GM13976 (cell line): ENCODE measurements at regions not wholly inside any gene's neighbourhood (a gene's known extent, or its start where the extent isn't known, plus 50 kb on each side); places are given as distances from the start of the nearest gene placed in this dataset.

Experiments
- DNase-seq: peaks from one replicate; pipeline ENCODE4 v3.0.0; 2012; ENCODE audit warnings: low spot score
- in situ Hi-C: fragments of 300-500 bp; cut with MboI; formaldehyde crosslinking; loops from one replicate; pipeline ENCODE4 v1.12.0; 2022; ENCODE audit warnings: low sequenced_read_pairs, mixed read lengths, inconsistent platforms; ENCODE audit not compliant: unreplicated experiment
- TF ChIP-seq, protein P1 (sequence below): IDR thresholded peaks from 2 replicates; pipeline ENCODE4 v1.5.1; 2012; ENCODE audit warnings: borderline replicate concordance, mild to moderate bottlenecking; ENCODE audit not compliant: insufficient read depth; ENCODE audit errors: extremely low read depth, missing control alignments, control extremely low read depth

DNA sequence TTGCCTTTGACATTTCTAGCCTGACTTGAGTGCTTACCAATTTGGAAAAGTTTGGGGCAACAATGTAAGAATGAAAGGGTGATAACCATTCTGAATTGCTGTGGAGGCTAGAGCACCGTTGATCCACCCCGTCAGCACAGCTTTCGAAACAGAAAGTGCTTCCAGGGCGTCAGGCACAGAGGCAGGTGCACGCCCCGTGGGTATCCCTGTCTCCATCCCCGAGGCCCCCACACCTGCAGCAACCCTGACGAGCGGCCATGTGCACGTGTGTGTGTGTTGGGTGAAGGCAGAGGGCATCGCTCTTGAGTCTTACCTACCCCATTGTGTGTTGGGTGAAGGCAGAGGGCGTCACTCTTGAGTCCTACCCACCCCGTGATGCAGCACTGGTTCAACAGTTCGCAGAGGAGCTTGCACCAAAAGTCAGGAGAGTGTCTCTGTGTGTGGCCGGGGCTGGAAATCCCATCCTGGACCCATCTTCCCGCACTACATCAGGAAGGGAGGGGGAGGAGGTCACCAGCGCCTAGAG, 404.5 kb downstream of the BRD1 start:
- DNase-seq: no peak
- in situ Hi-C loops: no loop called here

DNA sequence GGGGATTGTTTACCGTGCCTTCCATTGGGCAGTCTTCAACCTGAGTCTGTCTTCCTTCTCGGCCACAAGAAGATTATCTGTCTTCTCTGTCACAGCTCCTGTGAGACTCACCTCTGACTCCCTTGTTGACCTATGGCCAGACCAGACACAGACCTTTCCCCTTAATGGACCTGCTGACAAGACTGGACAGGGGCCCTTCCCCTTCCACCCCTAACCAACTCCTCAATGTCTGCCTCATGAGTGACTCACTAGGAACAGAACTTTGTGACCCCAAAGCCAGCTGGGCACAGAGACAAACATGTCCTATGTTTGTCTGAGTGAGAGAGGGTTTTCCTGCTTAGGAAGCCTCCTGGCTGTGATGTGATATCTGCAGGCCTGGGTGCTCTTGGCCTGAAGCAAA, 405.0 kb downstream of the BRD1 start:
- TF ChIP-seq, protein P1, sequence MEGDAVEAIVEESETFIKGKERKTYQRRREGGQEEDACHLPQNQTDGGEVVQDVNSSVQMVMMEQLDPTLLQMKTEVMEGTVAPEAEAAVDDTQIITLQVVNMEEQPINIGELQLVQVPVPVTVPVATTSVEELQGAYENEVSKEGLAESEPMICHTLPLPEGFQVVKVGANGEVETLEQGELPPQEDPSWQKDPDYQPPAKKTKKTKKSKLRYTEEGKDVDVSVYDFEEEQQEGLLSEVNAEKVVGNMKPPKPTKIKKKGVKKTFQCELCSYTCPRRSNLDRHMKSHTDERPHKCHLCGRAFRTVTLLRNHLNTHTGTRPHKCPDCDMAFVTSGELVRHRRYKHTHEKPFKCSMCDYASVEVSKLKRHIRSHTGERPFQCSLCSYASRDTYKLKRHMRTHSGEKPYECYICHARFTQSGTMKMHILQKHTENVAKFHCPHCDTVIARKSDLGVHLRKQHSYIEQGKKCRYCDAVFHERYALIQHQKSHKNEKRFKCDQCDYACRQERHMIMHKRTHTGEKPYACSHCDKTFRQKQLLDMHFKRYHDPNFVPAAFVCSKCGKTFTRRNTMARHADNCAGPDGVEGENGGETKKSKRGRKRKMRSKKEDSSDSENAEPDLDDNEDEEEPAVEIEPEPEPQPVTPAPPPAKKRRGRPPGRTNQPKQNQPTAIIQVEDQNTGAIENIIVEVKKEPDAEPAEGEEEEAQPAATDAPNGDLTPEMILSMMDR: no peak
- no peak for DNase-seq
- in situ Hi-C loops: no loop called here

More for the DNA sequence above, 404.5 kb downstream of the BRD1 start:
- TF ChIP-seq, protein P1: no peak

DNA sequence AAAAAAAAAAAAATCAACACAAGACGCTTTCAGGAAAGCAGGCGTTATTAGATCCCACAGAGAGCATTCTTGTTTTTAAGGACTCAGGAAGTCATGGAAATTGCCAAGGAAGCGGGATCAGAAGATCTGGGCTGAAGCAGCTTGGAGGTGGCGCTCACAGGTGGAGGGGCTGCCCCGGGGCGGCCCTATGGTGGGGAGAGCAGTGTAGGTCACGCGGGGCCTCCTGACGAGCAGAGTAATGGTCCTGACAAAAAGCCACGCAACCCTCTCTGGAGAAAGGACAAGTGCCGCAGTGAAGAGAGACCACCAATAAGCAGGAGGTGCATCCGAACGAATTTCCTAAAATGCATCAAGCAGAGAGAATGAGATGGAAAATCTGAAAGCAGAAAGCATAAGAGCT, 407.0 kb downstream of the BRD1 start:
- TF ChIP-seq, protein P1: no peak
- in situ Hi-C loops: no loop called here
- no peak for DNase-seq

DNA sequence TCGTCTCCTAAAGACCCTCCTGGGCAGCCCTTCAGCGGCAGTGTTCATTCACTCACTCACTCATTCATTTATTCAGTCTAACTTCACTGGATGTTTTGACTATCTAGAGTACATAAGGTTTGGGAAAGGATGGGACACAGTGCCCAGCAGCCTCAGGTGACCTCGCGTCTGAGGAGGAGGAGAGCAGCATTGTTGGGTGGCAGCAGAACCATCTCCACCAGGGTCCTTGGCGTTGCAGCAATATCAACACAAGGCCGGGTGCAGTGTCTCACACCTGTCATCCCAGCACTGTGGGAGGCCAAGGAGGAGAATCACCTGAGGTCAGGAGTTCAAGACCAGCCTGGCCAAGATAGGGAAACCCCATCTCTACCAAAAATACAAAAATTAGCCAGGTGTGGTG, 408.0 kb downstream of the BRD1 start:
- in situ Hi-C loops: no loop called here
- DNase-seq: no peak
- TF ChIP-seq, protein P1: no peak

DNA sequence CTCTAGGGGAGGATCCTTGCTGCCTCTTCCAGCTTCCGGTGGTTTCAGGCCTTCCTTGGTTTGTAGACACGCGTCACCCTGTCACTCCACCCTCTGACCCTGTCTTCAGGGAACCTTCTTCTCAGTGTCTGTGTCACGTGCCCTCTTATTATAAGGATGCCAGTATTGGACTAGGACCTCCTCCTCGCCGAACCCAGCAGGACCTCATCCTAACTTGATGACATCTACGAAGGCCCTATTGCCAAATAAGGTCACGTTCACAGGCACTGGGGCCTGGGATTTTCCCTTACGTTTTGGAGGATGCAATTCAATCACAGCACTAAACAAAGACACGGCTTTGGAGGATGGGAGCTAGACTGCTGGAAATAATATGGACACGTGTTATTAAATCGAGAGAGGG, 408.7 kb downstream of the BRD1 start:
- in situ Hi-C loops: no loop called here
- DNase-seq: no peak
- TF ChIP-seq, protein P1: no peak

DNA sequence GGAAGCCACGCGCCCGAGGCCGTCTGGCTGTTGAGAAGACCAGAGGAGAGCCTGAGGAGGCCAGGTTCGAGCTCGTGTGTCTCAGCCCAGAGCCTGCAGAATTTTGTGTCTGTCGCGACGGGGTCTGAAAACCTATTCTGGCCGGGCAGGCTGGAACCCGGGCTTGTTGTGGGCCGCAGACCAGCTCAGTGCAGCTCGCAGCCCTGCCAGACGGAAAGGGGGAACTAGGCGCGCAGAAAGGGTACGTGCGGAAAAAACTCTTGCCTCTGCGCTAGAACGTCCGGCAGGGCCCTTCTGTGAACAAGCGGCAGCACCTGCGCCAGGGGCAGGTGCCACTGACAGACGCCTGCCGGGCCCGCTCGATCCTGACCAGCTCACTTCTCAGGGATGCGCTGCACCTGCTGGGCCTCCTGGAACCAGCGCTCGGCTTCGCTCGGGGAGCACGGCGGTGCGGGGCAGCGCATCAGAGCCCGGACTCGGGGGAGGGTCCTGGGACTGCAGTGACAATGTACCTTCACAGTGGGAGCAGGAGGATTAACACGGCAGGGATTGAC, 409.3 kb downstream of the BRD1 start:
- TF ChIP-seq, protein P1: no peak
- DNase-seq: no peak
- in situ Hi-C loops: no loop called here
